HTR-8/SVneo (cell line): ENCODE measurements at regions not wholly inside any gene's neighbourhood (a gene's known extent, or its start where the extent isn't known, plus 50 kb on each side); places are given as distances from the start of the nearest gene placed in this dataset.
"Not testable (repeated sequence)": the region's sequence is repeated elsewhere in the genome, so short reads cannot be mapped to it uniquely, and the experiment has no call there.

Experiments
- DNase-seq: peaks from one replicate; pipeline ENCODE4 v3.0.0; 2011; ENCODE audit warnings: low spot score, mixed read lengths; ENCODE audit not compliant: insufficient read length
- FAIRE-seq: peaks from 2 replicates; lab custom pipeline; 2011; peaks lifted over from hg19 to GRCh38; lab: Jason Lieb, UNC

GRCh38 chr6:14216946-14217684 is 99.5 kb downstream of the CD83 start:
- no peak for DNase-seq
- no peak for FAIRE-seq

- DNase-seq (no peak), FAIRE-seq (no peak)
Observed at GRCh38 chr6:14217728-14218518, 100.4 kb downstream of the CD83 start.

GRCh38 chr6:14218519-14218800 is 100.9 kb downstream of the CD83 start:
- FAIRE-seq: no peak

GRCh38 chr6:14221564-14222279 is 104.2 kb downstream of the CD83 start:
- no peak for FAIRE-seq
- no peak for DNase-seq

More at GRCh38 chr6:14218519-14218800, 100.9 kb downstream of the CD83 start:
- DNase-seq: no peak

- FAIRE-seq (no peak), DNase-seq (no peak)
Observed at GRCh38 chr6:14222956-14223355, 105.4 kb downstream of the CD83 start.

GRCh38 chr6:14224359-14225103 is 107.0 kb downstream of the CD83 start:
- FAIRE-seq (no peak), DNase-seq (no peak)

GRCh38 chr6:14226051-14226660 is 108.6 kb downstream of the CD83 start:
- DNase-seq: no peak
- FAIRE-seq: no peak

- no peak for FAIRE-seq
- DNase-seq: no peak
Observed at GRCh38 chr6:14228571-14228970, 111.0 kb downstream of the CD83 start.

GRCh38 chr6:14231071-14231483 is 113.5 kb downstream of the CD83 start:
- no peak for FAIRE-seq

GRCh38 chr6:14231501-14232280 is 114.1 kb downstream of the CD83 start:
- no peak for DNase-seq
- FAIRE-seq: no peak

More at GRCh38 chr6:14231071-14231483, 113.5 kb downstream of the CD83 start:
- DNase-seq: no peak

- DNase-seq (no peak), FAIRE-seq (no peak)
Observed at GRCh38 chr6:14232889-14233288, 115.3 kb downstream of the CD83 start.

- no peak for DNase-seq
- FAIRE-seq: no peak
Observed at GRCh38 chr6:14235653-14236356, 118.2 kb downstream of the CD83 start.

- DNase-seq (no peak), FAIRE-seq (no peak)
Observed at GRCh38 chr6:14239097-14239496, 121.5 kb downstream of the CD83 start.

- DNase-seq: no peak
- FAIRE-seq: no peak
Observed at GRCh38 chr6:14240411-14241166, 123.0 kb downstream of the CD83 start.

- no peak for DNase-seq
- no peak for FAIRE-seq
Observed at GRCh38 chr6:14241255-14242070, 123.9 kb downstream of the CD83 start.

- FAIRE-seq, DNase-seq: not testable (repeated sequence)
Observed at GRCh38 chr6:14242912-14243311, 125.3 kb downstream of the CD83 start.

GRCh38 chr6:14243597-14243996 is 126.0 kb downstream of the CD83 start:
- no peak for DNase-seq
- no peak for FAIRE-seq
